ENCODE measurements at regions not wholly inside any gene's neighbourhood (a gene's known extent, or its start where the extent isn't known, plus 50 kb on each side); places are given as distances from the start of the nearest gene placed in this dataset.

DNA sequence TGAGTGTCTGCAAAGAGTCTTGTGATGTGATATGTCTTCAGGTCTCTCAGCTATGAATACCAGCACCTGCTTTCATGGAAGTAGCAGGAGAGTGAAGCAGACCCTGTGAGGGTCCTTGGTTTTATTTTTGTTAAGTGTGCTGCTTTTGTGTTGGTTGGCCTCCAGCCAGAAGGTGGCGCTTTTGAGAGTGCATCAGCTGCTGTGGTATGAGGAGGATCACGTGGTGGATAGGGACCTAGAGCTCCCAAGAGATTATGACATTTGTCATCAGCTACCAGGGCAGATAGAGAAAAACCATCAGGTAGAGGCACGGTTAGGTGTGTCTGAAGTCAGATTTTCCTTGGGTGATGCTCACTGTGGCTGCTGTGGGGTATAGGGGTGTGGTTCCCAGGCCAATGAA is 1232.1 kb downstream of the MRPL39 start:
- no peaks in the 10 kb centered on the region for H3K79me2 ChIP-seq (ENCODE audit: control insufficient read depth, insufficient read depth, low read length)
- Mint-ChIP-seq H3K4me1 (peaks cover 2% of the 10 kb centered on the region), H3K27me3 (no peaks in the 10 kb centered on the region), H3K27ac (peak overlapping the region; percentile 18), H3K4me3 (no peak overlapping the region), H3K9me3 (ENCODE audit: insufficient read depth) (peaks cover 2% of the 10 kb centered on the region)
- no peaks in the 10 kb centered on the region for H3K27me3 ChIP-seq (replicated peaks in 1 of 4; ENCODE audit: control extremely low read depth in 1 of 4, control insufficient read depth in 3 of 4, insufficient read depth in 4 of 4, low read length in 3 of 4)
- ATAC-seq (ENCODE audit: low read depth): no peak
- 51% methylated on average over 2 of the region's 3 CpGs for WGBS (ENCODE audit: insufficient coverage)
- CTCF ChIA-PET: interaction anchor here (0.9 to 1.1 kb wide), 2 partner anchors 939 to 1010 kb away, joined by 3 read pairs; no protein-coding TSS in a partner anchor
- no peaks in the 10 kb centered on the region for H4K20me1 ChIP-seq (ENCODE audit: control insufficient read depth, insufficient read depth, low read length, poor library complexity, severe bottlenecking)
- H3K4me1 ChIP-seq (ENCODE audit: control insufficient read depth in 2 of 2, insufficient read depth in 2 of 2, low read length in 2 of 2): no peaks in the 10 kb centered on the region
- H3K9me3 ChIP-seq (ENCODE audit: control extremely low read depth in 1 of 3, control insufficient read depth in 2 of 3, insufficient read depth in 1 of 3, low read length in 2 of 3): peaks cover 0 to 3% (median 0%) of the 10 kb centered on the region in 3 donors
- no peak overlapping the region for H2AFZ ChIP-seq (ENCODE audit: insufficient read depth, low read depth, low read length, poor library complexity, severe bottlenecking)
- POLR2A ChIA-PET: no interaction called here
- no peak overlapping the region for H3K27ac ChIP-seq (ENCODE audit: low read length in 2 of 2)
- intact Hi-C loops (cut with micrococcal nuclease): loop anchor here (10.0 kb wide), 1 partner anchor 1010 kb away; no protein-coding TSS in a partner anchor
- H3K4me2 ChIP-seq (replicated peaks; ENCODE audit: low read depth, low read length, poor library complexity, severe bottlenecking): no peak overlapping the region
- DNase-seq: peak; percentile 17
- H3K4me3 ChIP-seq (ENCODE audit: control extremely low read depth in 1 of 5, extremely low read depth in 1 of 5, insufficient read depth in 1 of 5, low read depth in 2 of 5, low read length in 4 of 5): no peak overlapping the region
- no peak for TF ChIP-seq CTCF (IDR thresholded peaks at IDR 0.05)
- no peak for TF ChIP-seq EZH2 (IDR thresholded peaks at IDR 0.05; ENCODE audit: borderline replicate concordance, insufficient read depth, low read depth, low read length, poor library complexity, severe bottlenecking)
- H3K36me3 ChIP-seq (replicated peaks in 1 of 2; ENCODE audit: control extremely low read depth in 1 of 2, control insufficient read depth in 1 of 2, extremely low read depth in 1 of 2, insufficient read depth in 2 of 2, low read length in 1 of 2): no peaks in the 10 kb centered on the region
- H3K9ac ChIP-seq (ENCODE audit: low read length): no peak overlapping the region

DNA sequence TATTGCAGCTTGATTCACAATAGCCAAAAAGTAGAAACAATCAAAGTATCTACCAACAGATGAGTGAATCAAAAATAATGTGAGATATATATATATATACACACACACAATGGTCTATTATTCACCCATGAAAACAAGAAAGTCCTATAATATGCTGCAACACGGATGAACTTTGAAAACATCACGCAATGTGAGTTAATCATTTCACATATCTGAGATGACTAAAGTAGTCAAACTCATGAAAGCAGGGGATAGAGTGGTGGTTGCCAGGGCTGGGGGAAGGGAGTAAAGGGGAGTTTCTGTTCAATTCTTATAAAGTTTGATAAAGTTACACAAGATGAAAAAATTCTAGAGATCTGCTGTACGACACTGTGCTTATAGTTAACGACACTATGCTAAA is 1234.8 kb downstream of the MRPL39 start:
- intact Hi-C loops (cut with micrococcal nuclease): loop anchor here (10.0 kb wide), 1 partner anchor 1012 kb away; no protein-coding TSS in a partner anchor
- Mint-ChIP-seq H3K27ac (no peak overlapping the region), H3K4me1 (peaks cover 2% of the 10 kb centered on the region), H3K9me3 (ENCODE audit: insufficient read depth) (peaks cover 2% of the 10 kb centered on the region), H3K4me3 (no peak overlapping the region), H3K27me3 (no peaks in the 10 kb centered on the region)
- H4K20me1 ChIP-seq (ENCODE audit: control insufficient read depth, insufficient read depth, low read length, poor library complexity, severe bottlenecking): no peaks in the 10 kb centered on the region
- no peaks in the 10 kb centered on the region for H3K27me3 ChIP-seq (replicated peaks in 1 of 4; ENCODE audit: control extremely low read depth in 1 of 4, control insufficient read depth in 3 of 4, insufficient read depth in 4 of 4, low read length in 3 of 4)
- no peak overlapping the region for H3K4me2 ChIP-seq (replicated peaks; ENCODE audit: low read depth, low read length, poor library complexity, severe bottlenecking)
- no peak overlapping the region for H3K4me3 ChIP-seq (ENCODE audit: control extremely low read depth in 1 of 5, extremely low read depth in 1 of 5, insufficient read depth in 1 of 5, low read depth in 2 of 5, low read length in 4 of 5)
- no peak overlapping the region for H3K27ac ChIP-seq (ENCODE audit: low read length in 2 of 2)
- DNase-seq (no peak), ATAC-seq (ENCODE audit: low read depth) (no peak)
- H3K36me3 ChIP-seq (replicated peaks in 1 of 2; ENCODE audit: control extremely low read depth in 1 of 2, control insufficient read depth in 1 of 2, extremely low read depth in 1 of 2, insufficient read depth in 2 of 2, low read length in 1 of 2): no peaks in the 10 kb centered on the region
- TF ChIP-seq CTCF (IDR thresholded peaks at IDR 0.05) (no peak), EZH2 (IDR thresholded peaks at IDR 0.05; ENCODE audit: borderline replicate concordance, insufficient read depth, low read depth, low read length, poor library complexity, severe bottlenecking) (no peak)
- no peaks in the 10 kb centered on the region for H3K4me1 ChIP-seq (ENCODE audit: control insufficient read depth in 2 of 2, insufficient read depth in 2 of 2, low read length in 2 of 2)
- POLR2A ChIA-PET: no interaction called here
- 100% methylated on average over 2 of the region's 4 CpGs for WGBS (ENCODE audit: insufficient coverage)
- no peaks in the 10 kb centered on the region for H3K79me2 ChIP-seq (ENCODE audit: control insufficient read depth, insufficient read depth, low read length)
- no peak overlapping the region for H2AFZ ChIP-seq (ENCODE audit: insufficient read depth, low read depth, low read length, poor library complexity, severe bottlenecking)
- peaks cover 0 to 3% (median 1%) of the 10 kb centered on the region in 3 donors for H3K9me3 ChIP-seq (ENCODE audit: control extremely low read depth in 1 of 3, control insufficient read depth in 2 of 3, insufficient read depth in 1 of 3, low read length in 2 of 3)
- H3K9ac ChIP-seq (ENCODE audit: low read length): no peak overlapping the region
- CTCF ChIA-PET: no interaction called here

All from B cell (primary cell).